H9 (cell line): ENCODE measurements at regions not wholly inside any gene's neighbourhood (a gene's known extent, or its start where the extent isn't known, plus 50 kb on each side); places are given as distances from the start of the nearest gene placed in this dataset.

Experiments
- DNase-seq: peaks from one replicate; pipeline ENCODE4 v3.0.0-alpha.2; 2017
- H2AFZ ChIP-seq: one replicate; pipeline ENCODE4 v1.6.1; 2013; ENCODE audit warnings: mild to moderate bottlenecking, low read length, control low read depth, moderate library complexity
- H2AK5ac ChIP-seq: 2 replicates; pipeline ENCODE4 v1.6.1; 2013; ENCODE audit warnings: low read length, control low read depth, mixed read lengths; ENCODE audit not compliant: insufficient read length
- H2BK120ac ChIP-seq: one replicate; pipeline ENCODE4 v1.6.1; 2013; ENCODE audit warnings: low read depth, mild to moderate bottlenecking, low read length, control low read depth, inconsistent platforms; ENCODE audit not compliant: poor library complexity, severe bottlenecking
- H2BK12ac ChIP-seq: 2 replicates; pipeline ENCODE4 v1.6.1; 2013; ENCODE audit warnings: low read length, control low read depth, mixed read lengths, low read depth; ENCODE audit not compliant: insufficient read length
- H2BK15ac ChIP-seq: 2 replicates; pipeline ENCODE4 v1.6.1; 2013; ENCODE audit warnings: low read depth, low read length, control low read depth
- H2BK20ac ChIP-seq: one replicate; pipeline ENCODE4 v1.6.1; 2013; ENCODE audit warnings: low read depth, mild to moderate bottlenecking, low read length, control low read depth, inconsistent platforms; ENCODE audit not compliant: poor library complexity, severe bottlenecking
- H2BK5ac ChIP-seq: 2 replicates; pipeline ENCODE4 v1.6.1; 2013; ENCODE audit warnings: low read length, control low read depth, mixed read lengths; ENCODE audit not compliant: insufficient read length
- H3K14ac ChIP-seq: 2 replicates; pipeline ENCODE4 v1.6.1; 2013; ENCODE audit warnings: low read length, control low read depth; ENCODE audit not compliant: insufficient read depth
- H3K18ac ChIP-seq: 2 replicates; pipeline ENCODE4 v1.6.1; 2013; ENCODE audit warnings: low read depth, mild to moderate bottlenecking, mixed read lengths, low read length, control low read depth; ENCODE audit not compliant: insufficient read length
- H3K23ac ChIP-seq: 2 replicates; pipeline ENCODE4 v1.6.1; 2013; ENCODE audit warnings: low read length, control low read depth, mixed read lengths, low read depth; ENCODE audit not compliant: insufficient read length
- H3K23me2 ChIP-seq: 2 replicates; pipeline ENCODE4 v1.6.1; 2013; ENCODE audit warnings: low read depth, mild to moderate bottlenecking, mixed read lengths, low read length, control low read depth; ENCODE audit not compliant: insufficient read length, poor library complexity, severe bottlenecking
- H3K27ac ChIP-seq: 2 replicates; pipeline ENCODE4 v1.5.1; 2013; ENCODE audit warnings: low read length, control low read depth, mixed read lengths, low read depth; ENCODE audit not compliant: insufficient read length
- H3K27me3 ChIP-seq: 2 replicates; pipeline ENCODE4 v1.6.1; 2013; ENCODE audit warnings: low read length, control low read depth, inconsistent platforms; ENCODE audit not compliant: insufficient read depth
- H3K4ac ChIP-seq: 2 replicates; pipeline ENCODE4 v1.6.1; 2013; ENCODE audit warnings: low read depth, mild to moderate bottlenecking, control low read depth, inconsistent platforms, low read length, moderate library complexity
- H3K4me1 ChIP-seq: 2 replicates; pipeline ENCODE4 v1.6.1; 2013; ENCODE audit warnings: low read length, control low read depth, inconsistent platforms; ENCODE audit not compliant: insufficient read depth
- H3K4me2 ChIP-seq: 2 replicates; pipeline ENCODE4 v1.6.1; 2013; ENCODE audit warnings: low read length, control low read depth, mixed read lengths; ENCODE audit not compliant: insufficient read length, insufficient read depth
- H3K56ac ChIP-seq: 2 replicates; pipeline ENCODE4 v1.6.1; 2013; ENCODE audit warnings: low read depth, mild to moderate bottlenecking, mixed read lengths, low read length, control low read depth; ENCODE audit not compliant: insufficient read length
- H3K79me1 ChIP-seq: 2 replicates; pipeline ENCODE4 v1.6.1; 2013; ENCODE audit warnings: low read depth, mild to moderate bottlenecking, moderate library complexity, low read length, control low read depth, inconsistent platforms; ENCODE audit not compliant: insufficient read depth, poor library complexity, severe bottlenecking
- H3K79me2 ChIP-seq: 2 replicates; pipeline ENCODE4 v1.6.1; 2013; ENCODE audit warnings: low read length, control low read depth, inconsistent platforms; ENCODE audit not compliant: insufficient read depth
- H3K9ac ChIP-seq: 2 replicates; pipeline ENCODE4 v1.6.1; 2013; ENCODE audit warnings: low read length, control low read depth, mixed read lengths; ENCODE audit not compliant: insufficient read length; ENCODE audit errors: extremely low read depth
- H3K9me3 ChIP-seq: one replicate; pipeline ENCODE4 v1.6.1; 2013; ENCODE audit warnings: low read depth, low read length, inconsistent platforms; ENCODE audit not compliant: control insufficient read depth
- H3T11ph ChIP-seq: one replicate; pipeline ENCODE4 v1.6.1; 2013; ENCODE audit warnings: mild to moderate bottlenecking, low read length, control low read depth, inconsistent platforms
- H4K20me1 ChIP-seq: one replicate; pipeline ENCODE4 v1.6.1; 2013; ENCODE audit not compliant: control insufficient read depth, insufficient read length, insufficient read depth
- H4K5ac ChIP-seq: 2 replicates; pipeline ENCODE4 v1.6.1; 2013; ENCODE audit warnings: low read depth, mild to moderate bottlenecking, mixed read lengths, low read length, control low read depth; ENCODE audit not compliant: insufficient read length
- H4K8ac ChIP-seq: replicated peaks from 2 replicates; pipeline ENCODE4 v1.6.1; 2013; ENCODE audit warnings: low read length, control low read depth, mixed read lengths, low read depth; ENCODE audit not compliant: insufficient read length
- H4K91ac ChIP-seq: 2 replicates; pipeline ENCODE4 v1.6.1; 2013; ENCODE audit warnings: low read depth, mild to moderate bottlenecking, moderate library complexity, mixed read lengths, low read length, control low read depth; ENCODE audit not compliant: insufficient read length
- H3K27ac Mint-ChIP-seq, 3 experiments: 2 replicates in 2 of 3; 3 replicates in 1 of 3; pipeline ENCODE4 v1.8.0; 2020 to 2021; ENCODE audit warnings: mixed read lengths in 3 of 3, mild to moderate bottlenecking in 1 of 3, moderate library complexity in 1 of 3
- H3K27me3 Mint-ChIP-seq: 2 replicates; pipeline ENCODE4 v1.8.0; 2021; ENCODE audit warnings: low read depth, mild to moderate bottlenecking, moderate library complexity, mixed read lengths
- H3K36me3 Mint-ChIP-seq, 3 experiments: 2 replicates in 2 of 3; 3 replicates in 1 of 3; pipeline ENCODE4 v1.8.0; 2020 to 2021; ENCODE audit warnings: low read depth in 3 of 3, mixed read lengths in 3 of 3; ENCODE audit not compliant: insufficient read depth in 1 of 3
- H3K4me1 Mint-ChIP-seq, 2 experiments: 2 replicates each; pipeline ENCODE4 v1.8.0; 2020; ENCODE audit warnings: mixed read lengths in 2 of 2
- H3K4me3 Mint-ChIP-seq, 2 experiments: 2 replicates in 1 of 2; 3 replicates in 1 of 2; pipeline ENCODE4 v1.8.0; 2020 to 2021; ENCODE audit warnings: mild to moderate bottlenecking in 2 of 2, mixed read lengths in 2 of 2, moderate library complexity in 1 of 2
- H3K9me3 Mint-ChIP-seq, 2 experiments: 2 replicates in 1 of 2; 3 replicates in 1 of 2; pipeline ENCODE4 v1.8.0; 2020; ENCODE audit warnings: mild to moderate bottlenecking in 2 of 2, mixed read lengths in 2 of 2, moderate library complexity in 1 of 2
- CTCF ChIP-seq: fragments of 200-600 bp; sonication (generic); conservative IDR thresholded peaks from 3 replicates; pipeline ENCODE4 v1.8.0; 2021; ENCODE audit warnings: antibody characterized with exemption, mild to moderate bottlenecking
- WGBS: extraction: QIAGEN DNeasy Blood & Tissue Kit; methylation state at CpG from one replicate; pipeline ENCODE4 v1.1.7; 2013; ENCODE audit warnings: missing lambda C conversion rate, low lambda C conversion rate, mixed read lengths; ENCODE audit not compliant: insufficient read length; ENCODE audit errors: extremely low coverage; 5-methylcytosine and 5-hydroxymethylcytosine counted together

GRCh38 chr19:32256341-32256975 is 89.0 kb upstream of the ZNF507 start:
- Histone ChIP-seq H3K9ac (no peak overlapping the region), H3K23ac (no peak overlapping the region), H4K91ac (no peak overlapping the region), H2BK5ac (no peak overlapping the region), H3T11ph (no peak overlapping the region), H2AFZ (no peak overlapping the region), H3K23me2 (no peaks in the 10 kb centered on the region), H2BK120ac (no peak overlapping the region), H2BK12ac (no peak overlapping the region), H3K27me3 (no peaks in the 10 kb centered on the region), H3K79me2 (no peaks in the 10 kb centered on the region), H3K4me2 (no peak overlapping the region), H3K27ac (no peak overlapping the region), H3K9me3 (no peaks in the 10 kb centered on the region), H3K18ac (no peak overlapping the region), H4K20me1 (no peaks in the 10 kb centered on the region), H4K5ac (no peak overlapping the region), H3K79me1 (no peaks in the 10 kb centered on the region), H3K4ac (no peak overlapping the region), H4K8ac (no peak overlapping the region), H2AK5ac (no peak overlapping the region), H2BK20ac (no peak overlapping the region), H3K14ac (no peak overlapping the region), H2BK15ac (no peak overlapping the region), H3K56ac (no peak overlapping the region), H3K4me1 (no peaks in the 10 kb centered on the region)
- Mint-ChIP-seq H3K36me3 (peaks cover 0 to 13% (median 0%) of the 10 kb centered on the region in 3 experiments; a peak in 3 of 7 replicates), H3K9me3 (peaks cover 4 to 7% of the 10 kb centered on the region in 2 experiments; a peak in 2 of 5 replicates), H3K4me3 (no peak overlapping the region), H3K27ac (no peak overlapping the region), H3K27me3 (no peaks in the 10 kb centered on the region), H3K4me1 (no peaks in the 10 kb centered on the region)
- no CpG with 5 or more reads among the region's 15 CpGs for WGBS
- no peak for TF ChIP-seq CTCF
- DNase-seq, result no peak
